ENCODE measurements at regions not wholly inside any gene's neighbourhood (a gene's known extent, or its start where the extent isn't known, plus 50 kb on each side); places are given as distances from the start of the nearest gene placed in this dataset.

DNA sequence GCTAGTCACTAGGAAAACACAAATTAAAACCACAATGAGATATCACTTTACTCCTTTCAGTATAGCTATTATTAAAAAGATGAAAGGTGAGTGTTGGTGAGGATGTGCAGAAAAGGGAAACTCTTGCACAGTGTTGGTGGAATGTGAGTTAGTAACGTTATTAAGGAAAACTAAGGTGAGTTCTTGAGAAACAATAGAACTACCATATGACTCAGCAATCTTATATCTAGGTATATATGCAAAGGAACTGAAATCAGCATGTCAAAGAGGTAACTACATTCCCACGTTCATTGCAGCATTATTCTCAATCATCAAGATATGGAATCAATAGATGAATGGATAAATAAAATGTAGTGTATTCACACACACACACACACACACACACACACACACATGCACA lies 117.3 kb upstream of the HNMT start:
- no peaks in the 10 kb centered on the region for H3K9me3 ChIP-seq
- no peak for TF ChIP-seq CTCF (IDR thresholded peaks at IDR 0.05)
- TF ChIP-seq POLR2A (IDR thresholded peaks at IDR 0.05): no peak
- TF ChIP-seq EP300 (IDR thresholded peaks at IDR 0.05): no peak
- DNase-seq: no peak
- 72 to 81% (median 73%) methylated on average over 2 of the region's 2 CpGs for WGBS, 3 donors
- no peak overlapping the region for H3K27ac ChIP-seq
- no peak overlapping the region for H3K4me3 ChIP-seq
- intact Hi-C loops (cut with DNase I): no loop called here
- no peaks in the 10 kb centered on the region for H3K4me1 ChIP-seq (ENCODE audit: insufficient read depth)
- no peaks in the 10 kb centered on the region for H3K27me3 ChIP-seq
- H3K36me3 ChIP-seq: no peaks in the 10 kb centered on the region

GRCh38 chr2:137847443-137847842 lies 116.8 kb upstream of the HNMT start:
- Histone ChIP-seq H3K27ac (no peak overlapping the region), H3K27me3 (no peaks in the 10 kb centered on the region), H3K36me3 (no peaks in the 10 kb centered on the region), H3K4me1 (ENCODE audit: insufficient read depth) (no peaks in the 10 kb centered on the region), H3K4me3 (no peak overlapping the region), H3K9me3 (no peaks in the 10 kb centered on the region)
- intact Hi-C loops (cut with DNase I): no loop called here
- TF ChIP-seq CTCF (IDR thresholded peaks at IDR 0.05) (no peak), POLR2A (IDR thresholded peaks at IDR 0.05) (no peak), EP300 (IDR thresholded peaks at IDR 0.05) (no peak)
- no peak for DNase-seq

- Histone ChIP-seq H3K4me3 (no peak overlapping the region), H3K4me1 (ENCODE audit: insufficient read depth) (no peaks in the 10 kb centered on the region), H3K27ac (no peak overlapping the region), H3K36me3 (no peaks in the 10 kb centered on the region), H3K9me3 (no peaks in the 10 kb centered on the region), H3K27me3 (no peaks in the 10 kb centered on the region)
- 62 to 73% (median 69%) methylated on average over 3 of the region's 3 CpGs for WGBS, 3 donors
- DNase-seq: no peak
- intact Hi-C loops (cut with DNase I): no loop called here
- TF ChIP-seq EP300 (IDR thresholded peaks at IDR 0.05) (no peak), POLR2A (IDR thresholded peaks at IDR 0.05) (no peak), CTCF (IDR thresholded peaks at IDR 0.05) (no peak)
Observed at GRCh38 chr2:137857881-137858280, 106.4 kb upstream of the HNMT start.

DNA sequence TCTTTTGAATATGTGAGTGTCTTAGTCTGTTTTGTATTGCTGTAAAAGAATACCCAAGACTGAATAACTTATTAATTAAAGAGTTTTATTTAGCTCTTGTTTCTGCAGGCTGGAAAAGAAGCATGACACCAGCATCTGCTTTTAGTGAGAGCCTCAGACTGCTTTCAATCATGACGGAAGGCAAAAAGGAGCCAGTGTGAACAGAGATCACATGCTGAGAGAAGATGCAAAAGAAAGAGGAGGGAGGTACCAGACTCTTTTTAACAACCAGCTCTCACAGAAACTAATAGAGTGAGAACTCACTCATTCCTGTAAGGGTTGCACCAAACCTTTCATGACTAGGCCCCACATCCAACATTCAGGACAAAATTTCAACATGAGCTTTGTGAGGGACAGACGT lies 101.6 kb upstream of the HNMT start:
- TF ChIP-seq POLR2A (IDR thresholded peaks at IDR 0.05) (no peak), EP300 (IDR thresholded peaks at IDR 0.05) (no peak), CTCF (IDR thresholded peaks at IDR 0.05) (no peak)
- no peaks in the 10 kb centered on the region for H3K27me3 ChIP-seq
- intact Hi-C loops (cut with DNase I): no loop called here
- no peaks in the 10 kb centered on the region for H3K9me3 ChIP-seq
- H3K4me3 ChIP-seq: no peak overlapping the region
- DNase-seq: no peak
- 79 to 83% (median 80%) methylated on average over 2 of the region's 2 CpGs for WGBS, 3 donors
- no peak overlapping the region for H3K27ac ChIP-seq
- no peaks in the 10 kb centered on the region for H3K36me3 ChIP-seq
- no peaks in the 10 kb centered on the region for H3K4me1 ChIP-seq (ENCODE audit: insufficient read depth)

Data from ovary (tissue), 7 donors.